ENCODE measurements at regions not wholly inside any gene's neighbourhood (a gene's known extent, or its start where the extent isn't known, plus 50 kb on each side); places are given as distances from the start of the nearest gene placed in this dataset.

DNA sequence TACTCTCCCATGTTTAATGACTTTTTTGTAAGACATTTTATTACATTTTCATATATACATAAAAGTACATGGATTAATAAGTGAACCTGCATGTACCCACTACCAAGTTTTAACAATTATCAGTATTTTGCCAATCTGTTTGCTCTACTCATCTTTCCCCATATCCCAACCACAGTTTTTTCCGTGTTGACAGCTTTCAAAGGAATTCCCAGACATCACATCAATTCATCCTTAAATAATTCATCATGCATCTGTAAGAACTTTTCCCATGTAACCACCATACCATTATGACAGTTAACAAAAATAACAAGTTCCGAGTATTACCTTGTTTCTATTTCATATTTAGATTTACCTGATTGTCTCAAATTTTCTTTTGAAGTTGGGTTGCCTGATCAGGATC is 436.7 kb downstream of the PDCD6IP start:
- TF ChIP-seq EZH2 (IDR thresholded peaks at IDR 0.05; ENCODE audit: low read depth, unreplicated experiment): no peak
- TF ChIP-seq, protein P1, sequence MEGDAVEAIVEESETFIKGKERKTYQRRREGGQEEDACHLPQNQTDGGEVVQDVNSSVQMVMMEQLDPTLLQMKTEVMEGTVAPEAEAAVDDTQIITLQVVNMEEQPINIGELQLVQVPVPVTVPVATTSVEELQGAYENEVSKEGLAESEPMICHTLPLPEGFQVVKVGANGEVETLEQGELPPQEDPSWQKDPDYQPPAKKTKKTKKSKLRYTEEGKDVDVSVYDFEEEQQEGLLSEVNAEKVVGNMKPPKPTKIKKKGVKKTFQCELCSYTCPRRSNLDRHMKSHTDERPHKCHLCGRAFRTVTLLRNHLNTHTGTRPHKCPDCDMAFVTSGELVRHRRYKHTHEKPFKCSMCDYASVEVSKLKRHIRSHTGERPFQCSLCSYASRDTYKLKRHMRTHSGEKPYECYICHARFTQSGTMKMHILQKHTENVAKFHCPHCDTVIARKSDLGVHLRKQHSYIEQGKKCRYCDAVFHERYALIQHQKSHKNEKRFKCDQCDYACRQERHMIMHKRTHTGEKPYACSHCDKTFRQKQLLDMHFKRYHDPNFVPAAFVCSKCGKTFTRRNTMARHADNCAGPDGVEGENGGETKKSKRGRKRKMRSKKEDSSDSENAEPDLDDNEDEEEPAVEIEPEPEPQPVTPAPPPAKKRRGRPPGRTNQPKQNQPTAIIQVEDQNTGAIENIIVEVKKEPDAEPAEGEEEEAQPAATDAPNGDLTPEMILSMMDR (conservative IDR thresholded peaks at IDR 0.05; ENCODE audit: low read depth in 2 of 2): no peak

Data from GM23338 (cell line).